Upper lobe of right lung (tissue), 1 donor: ENCODE measurements at regions not wholly inside any gene's neighbourhood (a gene's known extent, or its start where the extent isn't known, plus 50 kb on each side); places are given as distances from the start of the nearest gene placed in this dataset.

Source experiments
- ATAC-seq: fragments of 200-7000 bp; cut with Tn5 transposase; one replicate; pipeline ENCODE4 v1.9.1; 2020; ENCODE audit warnings: mild to moderate bottlenecking, moderate library complexity
- DNase-seq: peaks from one replicate; pipeline ENCODE4 v3.0.0-alpha.2; 2020
- H3K27ac ChIP-seq: fragments of 200-600 bp; one replicate; pipeline ENCODE4 v1.8.0; 2022
- H3K27me3 ChIP-seq: fragments of 200-600 bp; one replicate; pipeline ENCODE4 v1.8.0; 2022; ENCODE audit warnings: mild to moderate bottlenecking
- H3K36me3 ChIP-seq: fragments of 200-600 bp; one replicate; pipeline ENCODE4 v1.8.0; 2022
- H3K4me1 ChIP-seq: fragments of 200-600 bp; one replicate; pipeline ENCODE4 v1.8.0; 2022
- H3K4me3 ChIP-seq: fragments of 200-600 bp; one replicate; pipeline ENCODE4 v1.8.0; 2022; ENCODE audit warnings: mild to moderate bottlenecking
- H3K9me3 ChIP-seq: fragments of 200-600 bp; one replicate; pipeline ENCODE4 v1.8.0; 2022
- intact Hi-C: fragments of 100-400 bp; cut with DNase I; formaldehyde crosslinking; loops from one replicate; pipeline ENCODE4 v1.11.0; 2022
- TF ChIP-seq, protein P1 (sequence below): fragments of 200-600 bp; IDR thresholded peaks from one replicate; pipeline ENCODE4 v1.8.0; 2022; ENCODE audit warnings: antibody characterized with exemption
- donor health status: DM: no; HTN: yes; CAD: no; lungs with severe emphysema.

GRCh38 chr15:51156957-51157356 is 62.3 kb upstream of the TNFAIP8L3 start:
- Histone ChIP-seq H3K36me3 (no peaks in the 10 kb centered on the region), H3K4me3 (no peak overlapping the region)
- intact Hi-C loops: loop anchor here (5.0 kb wide), 1 partner anchor 35 kb away; no protein-coding TSS in a partner anchor

DNA sequence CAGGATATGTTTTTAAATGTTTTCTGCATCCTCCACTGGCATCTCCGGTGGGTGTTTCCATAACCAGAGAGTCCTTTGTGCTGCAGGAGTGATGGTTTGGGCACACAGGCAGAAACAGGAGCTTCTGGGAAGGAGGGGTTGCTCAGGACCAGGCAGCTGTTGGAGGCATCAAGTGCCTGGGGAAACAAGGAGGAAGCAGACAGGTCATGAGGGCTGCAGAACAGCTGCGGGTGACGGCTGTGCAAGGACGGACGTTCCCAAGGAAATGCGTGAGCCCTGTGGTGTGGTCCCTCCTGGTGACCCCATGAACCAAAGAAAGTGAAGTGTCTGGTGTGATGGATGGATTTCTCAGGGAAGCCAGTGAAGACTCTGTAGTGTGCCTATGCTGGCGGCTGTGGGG is 61.2 kb upstream of the TNFAIP8L3 start:
- DNase-seq (no peak), ATAC-seq (no peak)
- intact Hi-C loops: loop anchor here (5.0 kb wide), 1 partner anchor 36 kb away; no protein-coding TSS in a partner anchor
- TF ChIP-seq, protein P1, sequence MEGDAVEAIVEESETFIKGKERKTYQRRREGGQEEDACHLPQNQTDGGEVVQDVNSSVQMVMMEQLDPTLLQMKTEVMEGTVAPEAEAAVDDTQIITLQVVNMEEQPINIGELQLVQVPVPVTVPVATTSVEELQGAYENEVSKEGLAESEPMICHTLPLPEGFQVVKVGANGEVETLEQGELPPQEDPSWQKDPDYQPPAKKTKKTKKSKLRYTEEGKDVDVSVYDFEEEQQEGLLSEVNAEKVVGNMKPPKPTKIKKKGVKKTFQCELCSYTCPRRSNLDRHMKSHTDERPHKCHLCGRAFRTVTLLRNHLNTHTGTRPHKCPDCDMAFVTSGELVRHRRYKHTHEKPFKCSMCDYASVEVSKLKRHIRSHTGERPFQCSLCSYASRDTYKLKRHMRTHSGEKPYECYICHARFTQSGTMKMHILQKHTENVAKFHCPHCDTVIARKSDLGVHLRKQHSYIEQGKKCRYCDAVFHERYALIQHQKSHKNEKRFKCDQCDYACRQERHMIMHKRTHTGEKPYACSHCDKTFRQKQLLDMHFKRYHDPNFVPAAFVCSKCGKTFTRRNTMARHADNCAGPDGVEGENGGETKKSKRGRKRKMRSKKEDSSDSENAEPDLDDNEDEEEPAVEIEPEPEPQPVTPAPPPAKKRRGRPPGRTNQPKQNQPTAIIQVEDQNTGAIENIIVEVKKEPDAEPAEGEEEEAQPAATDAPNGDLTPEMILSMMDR: no peak
- Histone ChIP-seq H3K9me3 (no peaks in the 10 kb centered on the region), H3K4me1 (no peaks in the 10 kb centered on the region), H3K4me3 (no peak overlapping the region), H3K36me3 (no peaks in the 10 kb centered on the region), H3K27ac (no peak overlapping the region), H3K27me3 (no peaks in the 10 kb centered on the region)

More at GRCh38 chr15:51156957-51157356, 62.3 kb upstream of the TNFAIP8L3 start:
- Histone ChIP-seq H3K27me3 (no peaks in the 10 kb centered on the region), H3K4me1 (no peaks in the 10 kb centered on the region), H3K9me3 (no peaks in the 10 kb centered on the region), H3K27ac (no peak overlapping the region)
- TF ChIP-seq, protein P1: no peak
- ATAC-seq (no peak), DNase-seq (no peak)

GRCh38 chr15:51155016-51155580 is 60.4 kb upstream of the TNFAIP8L3 start:
- H3K4me1 ChIP-seq: no peaks in the 10 kb centered on the region
- H3K4me3 ChIP-seq: no peak overlapping the region
- TF ChIP-seq, protein P1: no peak
- DNase-seq (no peak), ATAC-seq (no peak)
- H3K27me3 ChIP-seq: no peaks in the 10 kb centered on the region
- intact Hi-C loops: loop anchor here (5.0 kb wide), 1 partner anchor 37 kb away; no protein-coding TSS in a partner anchor
- H3K27ac ChIP-seq: no peak overlapping the region
- no peaks in the 10 kb centered on the region for H3K9me3 ChIP-seq
- no peaks in the 10 kb centered on the region for H3K36me3 ChIP-seq
